ENCODE measurements at regions not wholly inside any gene's neighbourhood (a gene's known extent, or its start where the extent isn't known, plus 50 kb on each side); places are given as distances from the start of the nearest gene placed in this dataset.

GRCh38 chr11:106409671-106410070 lies 332.2 kb downstream of the AASDHPPT start:
- TF ChIP-seq GATA2 (IDR thresholded peaks at IDR 0.05; ENCODE audit: low read depth, low read length), result no peak
- TF ChIP-seq GATA3 (IDR thresholded peaks at IDR 0.05; ENCODE audit: low read depth, low read length), result no peak

GRCh38 chr11:106410902-106411301 lies 333.4 kb downstream of the AASDHPPT start:
- no peak for TF ChIP-seq GATA3 (IDR thresholded peaks at IDR 0.05; ENCODE audit: low read depth, low read length)
- no peak for TF ChIP-seq GATA2 (IDR thresholded peaks at IDR 0.05; ENCODE audit: low read depth, low read length)

- TF ChIP-seq GATA3 (IDR thresholded peaks at IDR 0.05; ENCODE audit: low read depth, low read length) (no peak), GATA2 (IDR thresholded peaks at IDR 0.05; ENCODE audit: low read depth, low read length) (no peak)
Observed at GRCh38 chr11:106413222-106413621, 335.8 kb downstream of the AASDHPPT start.

GRCh38 chr11:106415510-106415909 lies 338.0 kb downstream of the AASDHPPT start:
- TF ChIP-seq GATA2 (IDR thresholded peaks at IDR 0.05; ENCODE audit: low read depth, low read length) (no peak), GATA3 (IDR thresholded peaks at IDR 0.05; ENCODE audit: low read depth, low read length) (no peak)

GRCh38 chr11:106418791-106419190 lies 341.3 kb downstream of the AASDHPPT start:
- TF ChIP-seq GATA2 (IDR thresholded peaks at IDR 0.05; ENCODE audit: low read depth, low read length), result no peak
- TF ChIP-seq GATA3 (IDR thresholded peaks at IDR 0.05; ENCODE audit: low read depth, low read length), result no peak

GRCh38 chr11:106420048-106420665 lies 342.7 kb downstream of the AASDHPPT start:
- TF ChIP-seq GATA3 (IDR thresholded peaks at IDR 0.05; ENCODE audit: low read depth, low read length) (no peak), GATA2 (IDR thresholded peaks at IDR 0.05; ENCODE audit: low read depth, low read length) (no peak)

GRCh38 chr11:106420686-106421085 lies 343.2 kb downstream of the AASDHPPT start:
- TF ChIP-seq GATA2 (IDR thresholded peaks at IDR 0.05; ENCODE audit: low read depth, low read length), result no peak
- TF ChIP-seq GATA3 (IDR thresholded peaks at IDR 0.05; ENCODE audit: low read depth, low read length), result no peak

GRCh38 chr11:106421676-106422292 lies 344.3 kb downstream of the AASDHPPT start:
- TF ChIP-seq GATA3 (IDR thresholded peaks at IDR 0.05; ENCODE audit: low read depth, low read length) (no peak), GATA2 (IDR thresholded peaks at IDR 0.05; ENCODE audit: low read depth, low read length) (no peak)

- TF ChIP-seq GATA3 (IDR thresholded peaks at IDR 0.05; ENCODE audit: low read depth, low read length) (no peak), GATA2 (IDR thresholded peaks at IDR 0.05; ENCODE audit: low read depth, low read length) (no peak)
Observed at GRCh38 chr11:106422583-106422982, 345.1 kb downstream of the AASDHPPT start.

GRCh38 chr11:106424111-106424510 lies 346.6 kb downstream of the AASDHPPT start:
- no peak for TF ChIP-seq GATA2 (IDR thresholded peaks at IDR 0.05; ENCODE audit: low read depth, low read length)
- TF ChIP-seq GATA3 (IDR thresholded peaks at IDR 0.05; ENCODE audit: low read depth, low read length), result no peak

- TF ChIP-seq GATA3 (IDR thresholded peaks at IDR 0.05; ENCODE audit: low read depth, low read length), result no peak
- TF ChIP-seq GATA2 (IDR thresholded peaks at IDR 0.05; ENCODE audit: low read depth, low read length), result no peak
Observed at GRCh38 chr11:106425819-106426218, 348.4 kb downstream of the AASDHPPT start.

- TF ChIP-seq GATA3 (IDR thresholded peaks at IDR 0.05; ENCODE audit: low read depth, low read length) (no peak), GATA2 (IDR thresholded peaks at IDR 0.05; ENCODE audit: low read depth, low read length) (no peak)
Observed at GRCh38 chr11:106426696-106427095, 349.2 kb downstream of the AASDHPPT start.

- TF ChIP-seq GATA3 (IDR thresholded peaks at IDR 0.05; ENCODE audit: low read depth, low read length) (no peak), GATA2 (IDR thresholded peaks at IDR 0.05; ENCODE audit: low read depth, low read length) (no peak)
Observed at GRCh38 chr11:106427736-106428135, 350.3 kb downstream of the AASDHPPT start.

- TF ChIP-seq GATA3 (IDR thresholded peaks at IDR 0.05; ENCODE audit: low read depth, low read length), result no peak
- TF ChIP-seq GATA2 (IDR thresholded peaks at IDR 0.05; ENCODE audit: low read depth, low read length), result no peak
Observed at GRCh38 chr11:106442032-106442431, 364.6 kb downstream of the AASDHPPT start.

- TF ChIP-seq GATA3 (IDR thresholded peaks at IDR 0.05; ENCODE audit: low read depth, low read length) (no peak), GATA2 (IDR thresholded peaks at IDR 0.05; ENCODE audit: low read depth, low read length) (no peak)
Observed at GRCh38 chr11:106446302-106446701, 368.8 kb downstream of the AASDHPPT start.
